Astrocyte (in vitro differentiated cells and primary cell): ENCODE measurements at regions not wholly inside any gene's neighbourhood (a gene's known extent, or its start where the extent isn't known, plus 50 kb on each side); places are given as distances from the start of the nearest gene placed in this dataset.

Experiments
- DNase-seq: peaks from one replicate; pipeline ENCODE4 v3.0.0-alpha.2; 2010; ENCODE audit warnings: low read depth
- FAIRE-seq: peaks from 2 replicates; lab custom pipeline; 2011; peaks lifted over from hg19 to GRCh38; lab: Jason Lieb, UNC
- H2AFZ ChIP-seq: 2 replicates; pipeline ENCODE4 v1.6.0; 2012; ENCODE audit warnings: low read depth, low read length, inconsistent platforms
- H3K27ac ChIP-seq: 2 replicates; pipeline ENCODE4 v1.5.1; 2011; ENCODE audit warnings: low read depth, low read length, inconsistent platforms
- H3K27me3 ChIP-seq: 2 replicates; pipeline ENCODE4 v1.6.0; 2011; ENCODE audit warnings: low read length, inconsistent platforms; ENCODE audit not compliant: insufficient read depth
- H3K36me3 ChIP-seq: 2 replicates; pipeline ENCODE4 v1.5.1; 2011; ENCODE audit warnings: low read length, inconsistent platforms; ENCODE audit not compliant: insufficient read depth
- H3K4me1 ChIP-seq: 2 replicates; pipeline ENCODE4 v1.5.1; 2011; ENCODE audit warnings: low read length, inconsistent platforms; ENCODE audit not compliant: insufficient read depth
- H3K4me2 ChIP-seq: 2 replicates; pipeline ENCODE4 v1.6.0; 2012; ENCODE audit warnings: low read length, inconsistent platforms
- H3K4me3 ChIP-seq: 2 replicates; pipeline ENCODE4 v1.5.1; 2011; ENCODE audit warnings: low read depth, mild to moderate bottlenecking, low read length, inconsistent platforms; ENCODE audit not compliant: insufficient read depth
- H3K79me2 ChIP-seq: 2 replicates; pipeline ENCODE4 v1.6.0; 2012; ENCODE audit warnings: mild to moderate bottlenecking, low read length, inconsistent platforms; ENCODE audit not compliant: insufficient read depth
- H3K9ac ChIP-seq: 2 replicates; pipeline ENCODE4 v1.6.0; 2012; ENCODE audit warnings: mild to moderate bottlenecking, low read length, inconsistent platforms
- H3K9me3 ChIP-seq: 2 replicates; pipeline ENCODE4 v1.5.1; 2012; ENCODE audit warnings: low read depth, mild to moderate bottlenecking, low read length, inconsistent platforms; ENCODE audit not compliant: insufficient read depth
- H4K20me1 ChIP-seq: 2 replicates; pipeline ENCODE4 v1.6.0; 2012; ENCODE audit warnings: low read length, inconsistent platforms; ENCODE audit not compliant: insufficient read depth
- H3K27ac Mint-ChIP-seq: one replicate; pipeline ENCODE4 v1.8.0; 2021; ENCODE audit warnings: mild to moderate bottlenecking, mixed read lengths; ENCODE audit not compliant: unreplicated experiment
- H3K27me3 Mint-ChIP-seq: one replicate; pipeline ENCODE4 v1.8.0; 2021; ENCODE audit warnings: low read depth, mixed read lengths; ENCODE audit not compliant: unreplicated experiment
- H3K36me3 Mint-ChIP-seq: one replicate; pipeline ENCODE4 v1.8.0; 2021; ENCODE audit warnings: low read depth, mixed read lengths; ENCODE audit not compliant: unreplicated experiment
- H3K4me1 Mint-ChIP-seq: one replicate; pipeline ENCODE4 v1.8.0; 2021; ENCODE audit warnings: low read depth, mixed read lengths; ENCODE audit not compliant: unreplicated experiment
- H3K4me3 Mint-ChIP-seq: one replicate; pipeline ENCODE4 v1.8.0; 2021; ENCODE audit warnings: mild to moderate bottlenecking, moderate library complexity, mixed read lengths; ENCODE audit not compliant: unreplicated experiment
- H3K9me3 Mint-ChIP-seq: one replicate; pipeline ENCODE4 v1.8.0; 2021; ENCODE audit warnings: mild to moderate bottlenecking, mixed read lengths; ENCODE audit not compliant: unreplicated experiment
- CTCF ChIP-seq: IDR thresholded peaks from 2 replicates; pipeline ENCODE4 v1.5.1; 2011; ENCODE audit warnings: low read depth, mild to moderate bottlenecking, inconsistent platforms, low read length, moderate library complexity; ENCODE audit not compliant: insufficient read depth
- EZH2 ChIP-seq: IDR thresholded peaks from 2 replicates; pipeline ENCODE4 v1.6.1; 2012; ENCODE audit warnings: mild to moderate bottlenecking, low read length, inconsistent platforms; ENCODE audit not compliant: insufficient read depth

GRCh38 chr18:30694773-30695172 is 347.8 kb downstream of the DSC3 start:
- H3K36me3 Mint-ChIP-seq, result no peaks in the 10 kb centered on the region

GRCh38 chr18:30689216-30689615 is 353.3 kb downstream of the DSC3 start:
- no peaks in the 10 kb centered on the region for H3K4me1 ChIP-seq
- no peak overlapping the region for H3K4me3 ChIP-seq
- H3K9me3 ChIP-seq, result no peaks in the 10 kb centered on the region
- no peak overlapping the region for H3K4me2 ChIP-seq
- DNase-seq (no peak), FAIRE-seq (no peak)
- no peaks in the 10 kb centered on the region for H3K27me3 ChIP-seq
- no peak overlapping the region for H3K9ac ChIP-seq
- no peaks in the 10 kb centered on the region for H4K20me1 ChIP-seq
- no peaks in the 10 kb centered on the region for H3K27me3 Mint-ChIP-seq
- H3K27ac ChIP-seq, result no peak overlapping the region
- no peak overlapping the region for H3K27ac Mint-ChIP-seq
- no peak overlapping the region for H3K4me3 Mint-ChIP-seq
- TF ChIP-seq EZH2, result no peak
- H3K36me3 Mint-ChIP-seq, result no peaks in the 10 kb centered on the region
- H2AFZ ChIP-seq, result no peak overlapping the region
- no peaks in the 10 kb centered on the region for H3K4me1 Mint-ChIP-seq
- no peaks in the 10 kb centered on the region for H3K79me2 ChIP-seq
- no peaks in the 10 kb centered on the region for H3K36me3 ChIP-seq
- peaks cover 4% of the 10 kb centered on the region for H3K9me3 Mint-ChIP-seq

More at GRCh38 chr18:30694773-30695172, 347.8 kb downstream of the DSC3 start:
- H3K9ac ChIP-seq, result no peak overlapping the region
- no peak overlapping the region for H3K4me3 Mint-ChIP-seq
- no peaks in the 10 kb centered on the region for H3K4me1 ChIP-seq
- H3K36me3 ChIP-seq, result no peaks in the 10 kb centered on the region
- TF ChIP-seq EZH2, result no peak
- no peak overlapping the region for H3K27ac ChIP-seq
- DNase-seq, result no peak
- H3K79me2 ChIP-seq, result no peaks in the 10 kb centered on the region
- H3K9me3 ChIP-seq, result no peaks in the 10 kb centered on the region
- H3K27me3 Mint-ChIP-seq, result peaks cover 4% of the 10 kb centered on the region
- H3K4me1 Mint-ChIP-seq, result no peaks in the 10 kb centered on the region
- no peaks in the 10 kb centered on the region for H3K9me3 Mint-ChIP-seq
- no peak overlapping the region for H2AFZ ChIP-seq
- H3K27ac Mint-ChIP-seq, result no peak overlapping the region
- H3K4me2 ChIP-seq, result no peak overlapping the region
- H3K27me3 ChIP-seq, result no peaks in the 10 kb centered on the region
- no peak for FAIRE-seq
- H3K4me3 ChIP-seq, result no peak overlapping the region
- H4K20me1 ChIP-seq, result no peaks in the 10 kb centered on the region

GRCh38 chr18:30687501-30687900 is 355.0 kb downstream of the DSC3 start:
- TF ChIP-seq EZH2 (no peak), CTCF (no peak)
- no peaks in the 10 kb centered on the region for H3K36me3 ChIP-seq
- H3K27me3 ChIP-seq, result no peaks in the 10 kb centered on the region
- no peaks in the 10 kb centered on the region for H3K36me3 Mint-ChIP-seq
- no peaks in the 10 kb centered on the region for H3K4me1 Mint-ChIP-seq
- H3K4me3 ChIP-seq, result no peak overlapping the region
- H3K4me2 ChIP-seq, result no peak overlapping the region
- no peak overlapping the region for H3K27ac ChIP-seq
- H3K9me3 ChIP-seq, result no peaks in the 10 kb centered on the region
- H3K4me3 Mint-ChIP-seq, result no peak overlapping the region
- H3K79me2 ChIP-seq, result no peaks in the 10 kb centered on the region
- FAIRE-seq (no peak), DNase-seq (no peak)
- H3K9me3 Mint-ChIP-seq, result peaks cover 4% of the 10 kb centered on the region
- no peaks in the 10 kb centered on the region for H4K20me1 ChIP-seq
- H3K27ac Mint-ChIP-seq, result no peak overlapping the region
- H3K4me1 ChIP-seq, result no peaks in the 10 kb centered on the region
- H3K27me3 Mint-ChIP-seq, result no peaks in the 10 kb centered on the region
- no peak overlapping the region for H3K9ac ChIP-seq
- H2AFZ ChIP-seq, result no peak overlapping the region
